Loucy (cell line): ENCODE measurements at regions not wholly inside any gene's neighbourhood (a gene's known extent, or its start where the extent isn't known, plus 50 kb on each side); places are given as distances from the start of the nearest gene placed in this dataset.

Source experiments
- CTCF ChIP-seq: fragments of 200-600 bp; sonication (generic); conservative IDR thresholded peaks from 2 replicates; pipeline ENCODE4 v1.5.1; 2014; ENCODE audit warnings: mild to moderate bottlenecking, antibody characterized with exemption, low read length
- EZH2phosphoT487 ChIP-seq: fragments of 200-600 bp; IDR thresholded peaks from 2 replicates; pipeline ENCODE4 v1.6.1; 2018; ENCODE audit warnings: antibody characterized with exemption, mild to moderate bottlenecking, moderate library complexity, borderline replicate concordance

DNA sequence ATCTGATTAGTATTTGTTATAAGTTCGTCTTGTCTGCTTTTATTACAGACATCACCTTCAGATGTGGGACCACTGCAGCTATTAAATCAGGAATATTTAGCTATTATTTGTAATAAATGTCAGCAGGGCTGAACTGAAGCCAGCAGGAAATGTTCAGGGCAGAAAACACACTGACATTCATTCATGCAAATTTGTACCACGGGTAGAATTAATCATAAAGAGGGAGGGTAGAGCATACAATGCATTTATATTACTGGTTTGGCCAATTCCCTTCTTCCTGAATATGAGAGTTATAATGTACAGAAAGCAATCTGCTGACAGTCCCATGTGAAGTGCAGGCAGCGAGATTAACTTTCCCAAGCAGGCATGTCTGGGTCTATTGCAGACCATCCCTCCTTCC lies 117.3 kb upstream of the NUDT12 start:
- TF ChIP-seq CTCF = no peak
- no peak for TF ChIP-seq EZH2phosphoT487
